Thyroid gland (tissue), 4 donors: ENCODE measurements at regions not wholly inside any gene's neighbourhood (a gene's known extent, or its start where the extent isn't known, plus 50 kb on each side); places are given as distances from the start of the nearest gene placed in this dataset.

ENCODE experiments used
- DNase-seq, 2 donors: peaks; one replicate each; pipeline ENCODE4 v3.0.0-alpha.2; 2019
- H3K27ac ChIP-seq, 3 donors: fragments of 200-600 bp; sonication (generic); 1 replicate in 2 of 3; 2 replicates in 1 of 3; pipeline ENCODE4 v1.5.1; 2016 to 2019; ENCODE audit warnings: mild to moderate bottlenecking in 1 of 3, moderate library complexity in 1 of 3
- H3K27me3 ChIP-seq: fragments of 200-600 bp; sonication (generic); one replicate; pipeline ENCODE4 v1.5.1; 2019
- H3K36me3 ChIP-seq, 2 donors: fragments of 200-600 bp; sonication (generic); one replicate each; pipeline ENCODE4 v1.5.1; 2016 to 2019
- H3K4me1 ChIP-seq, 2 donors: fragments of 200-600 bp; sonication (generic); one replicate each; pipeline ENCODE4 v1.5.1; 2017 to 2019
- H3K4me3 ChIP-seq, 3 donors: fragments of 200-600 bp; sonication (generic); replicated peaks in 1 of 3; 1 replicate in 2 of 3; 2 replicates in 1 of 3; pipeline ENCODE4 v1.5.1; 2016; ENCODE audit warnings: mild to moderate bottlenecking in 1 of 3
- H3K9me3 ChIP-seq: fragments of 200-600 bp; sonication (generic); one replicate; pipeline ENCODE4 v1.5.1; 2017
- POLR2A ChIP-seq, 2 donors: fragments of 450-650 bp; IDR thresholded peaks; one replicate each; pipeline ENCODE4 v1.6.1; 2017; ENCODE audit warnings: antibody characterized with exemption in 2 of 2, mild to moderate bottlenecking in 2 of 2, moderate library complexity in 1 of 2
- WGBS, 2 donors: methylation state at CpG; one replicate each; pipeline ENCODE4 v1.1.5; 2017; 5-methylcytosine and 5-hydroxymethylcytosine counted together
- intact Hi-C: fragments of 100-400 bp; cut with DNase I; formaldehyde crosslinking; loops from one replicate; pipeline ENCODE4 v1.15.1; 2023
- TF ChIP-seq, protein P1 (sequence below), 6 experiments: fragments of 200-600 bp in 3 of 6; fragments of 450-650 bp in 3 of 6; sonication (generic) in 3 of 6; IDR thresholded peaks; one replicate each; pipeline ENCODE4 v1.5.1; 2016 to 2019; ENCODE audit warnings: antibody characterized with exemption in 6 of 6, mild to moderate bottlenecking in 2 of 6, inconsistent platforms in 1 of 6, moderate library complexity in 1 of 6

DNA sequence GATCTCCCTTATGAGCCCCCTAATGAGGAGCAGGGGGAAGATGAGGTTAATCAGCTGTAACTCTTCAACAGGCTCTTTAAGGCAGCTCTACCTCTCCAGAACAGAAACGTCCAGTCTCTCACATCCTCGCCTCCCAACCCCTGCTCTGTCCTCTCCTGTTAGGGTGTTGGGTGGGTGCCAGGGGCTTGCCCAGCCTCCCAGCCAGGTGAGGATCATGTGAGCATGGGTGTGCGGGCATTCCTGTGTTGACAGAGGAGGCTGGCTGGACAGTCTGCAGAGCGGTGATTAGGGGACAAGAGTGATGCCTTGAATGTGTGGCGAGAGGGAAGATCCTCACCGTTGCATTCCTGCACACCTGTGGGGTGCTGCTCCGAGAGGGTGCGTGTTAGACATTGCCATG is 51.7 kb downstream of the CCDC180 start:
- Histone ChIP-seq H3K27me3 (no peaks in the 10 kb centered on the region), H3K36me3 (no peaks in the 10 kb centered on the region), H3K4me1 (peaks cover 0 to 18% of the 10 kb centered on the region in 2 donors), H3K4me3 (no peak overlapping the region), H3K27ac (no peak overlapping the region), H3K9me3 (no peaks in the 10 kb centered on the region)
- TF ChIP-seq, protein P1, sequence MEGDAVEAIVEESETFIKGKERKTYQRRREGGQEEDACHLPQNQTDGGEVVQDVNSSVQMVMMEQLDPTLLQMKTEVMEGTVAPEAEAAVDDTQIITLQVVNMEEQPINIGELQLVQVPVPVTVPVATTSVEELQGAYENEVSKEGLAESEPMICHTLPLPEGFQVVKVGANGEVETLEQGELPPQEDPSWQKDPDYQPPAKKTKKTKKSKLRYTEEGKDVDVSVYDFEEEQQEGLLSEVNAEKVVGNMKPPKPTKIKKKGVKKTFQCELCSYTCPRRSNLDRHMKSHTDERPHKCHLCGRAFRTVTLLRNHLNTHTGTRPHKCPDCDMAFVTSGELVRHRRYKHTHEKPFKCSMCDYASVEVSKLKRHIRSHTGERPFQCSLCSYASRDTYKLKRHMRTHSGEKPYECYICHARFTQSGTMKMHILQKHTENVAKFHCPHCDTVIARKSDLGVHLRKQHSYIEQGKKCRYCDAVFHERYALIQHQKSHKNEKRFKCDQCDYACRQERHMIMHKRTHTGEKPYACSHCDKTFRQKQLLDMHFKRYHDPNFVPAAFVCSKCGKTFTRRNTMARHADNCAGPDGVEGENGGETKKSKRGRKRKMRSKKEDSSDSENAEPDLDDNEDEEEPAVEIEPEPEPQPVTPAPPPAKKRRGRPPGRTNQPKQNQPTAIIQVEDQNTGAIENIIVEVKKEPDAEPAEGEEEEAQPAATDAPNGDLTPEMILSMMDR (IDR thresholded peaks at IDR 0.05) = no peak
- TF ChIP-seq POLR2A (IDR thresholded peaks at IDR 0.05) = no peak
- intact Hi-C loops = no loop called here
- peak; percentile 94 to 95 for DNase-seq
- 39 to 59% methylated on average over 8 of the region's 8 CpGs for WGBS, 2 donors
